GM12878 (cell line): ENCODE measurements at regions not wholly inside any gene's neighbourhood (a gene's known extent, or its start where the extent isn't known, plus 50 kb on each side); places are given as distances from the start of the nearest gene placed in this dataset.

Experiments used
- ATAC-seq: fragments of 200-7000 bp; cut with Tn5 transposase; 3 replicates; pipeline ENCODE4 v1.9.1; 2020; ENCODE audit warnings: mild to moderate bottlenecking, moderate library complexity
- BruUV-seq: library from RNA; stranded (reverse); fragments of 400-500 nt; replicated peaks from 2 replicates; lab custom pipeline; 2021; lab: Mats Ljungman, UMichigan
- CTCF ChIA-PET: fragments of 300-600 bp; sonication (Branson Sonifier 250); formaldehyde crosslinking; extraction: SDS; loops from one replicate; lab custom pipeline; 2021; ENCODE audit warnings: inconsistent platforms; lab: Yijun Ruan, JAX
- POLR2A ChIA-PET: fragments of 350-600 bp; formaldehyde crosslinking; extraction: SDS; loops from one replicate; lab custom pipeline; 2021; ENCODE audit warnings: inconsistent platforms; lab: Charles Lee
- RAD21 ChIA-PET: fragments of 300-600 bp; sonication (Branson Sonifier 250); formaldehyde crosslinking; loops from one replicate; lab custom pipeline; 2023; ENCODE audit warnings: antibody characterized with exemption; ENCODE audit not compliant: unreplicated experiment; lab: Charles Lee
- SMC1A ChIA-PET: fragments of 300-600 bp; sonication (Branson Sonifier 250); formaldehyde crosslinking; loops from one replicate; lab custom pipeline; 2023; ENCODE audit not compliant: unreplicated experiment, uncharacterized antibody; lab: Charles Lee
- DNase-seq: peaks from one replicate; pipeline ENCODE4 v3.0.0-alpha.2; 2011; ENCODE audit warnings: low read depth, low spot score
- FAIRE-seq: peaks from 3 replicates; lab custom pipeline; 2011; peaks lifted over from hg19 to GRCh38; lab: Jason Lieb, UNC
- H2AFZ ChIP-seq: 2 replicates; pipeline ENCODE4 v1.6.0; 2011; ENCODE audit warnings: low read depth, low read length, control low read depth; ENCODE audit not compliant: control insufficient read depth
- H3K27ac ChIP-seq: 2 replicates; pipeline ENCODE4 v1.5.1; 2011; ENCODE audit warnings: control low read depth; ENCODE audit not compliant: control insufficient read depth, insufficient read depth
- H3K27me3 ChIP-seq, 2 experiments: replicated peaks in 1 of 2; 2 replicates each; pipeline versions ENCODE4 v1.6.0 to v1.6.1; 2011; ENCODE audit warnings: low read length in 1 of 2; ENCODE audit not compliant: control insufficient read depth in 2 of 2, insufficient read depth in 2 of 2
- H3K36me3 ChIP-seq, 2 experiments: 2 replicates each; pipeline ENCODE4 v1.5.1; 2011; ENCODE audit warnings: low read length in 1 of 2; ENCODE audit not compliant: control insufficient read depth in 2 of 2, insufficient read depth in 2 of 2
- H3K4me1 ChIP-seq: 2 replicates; pipeline ENCODE4 v1.6.1; 2011; ENCODE audit warnings: mild to moderate bottlenecking, low read length, moderate library complexity, mixed read lengths; ENCODE audit not compliant: control insufficient read depth, insufficient read depth
- H3K4me2 ChIP-seq: 2 replicates; pipeline ENCODE4 v1.6.0; 2011; ENCODE audit warnings: control low read depth; ENCODE audit not compliant: control insufficient read depth, insufficient read depth
- H3K4me3 ChIP-seq: fragments of 200-600 bp; sonication (generic); 2 replicates; pipeline ENCODE4 v1.5.1; 2016
- H3K79me2 ChIP-seq: 2 replicates; pipeline ENCODE4 v1.6.0; 2011; ENCODE audit warnings: low read length; ENCODE audit not compliant: control insufficient read depth, insufficient read depth
- H3K9ac ChIP-seq: 2 replicates; pipeline ENCODE4 v1.8.0; 2011; ENCODE audit warnings: low read length, control low read depth, mixed read lengths; ENCODE audit not compliant: control insufficient read depth, insufficient read depth
- H3K9me3 ChIP-seq: replicated peaks from 3 replicates; pipeline ENCODE4 v1.5.1; 2011; ENCODE audit warnings: mild to moderate bottlenecking, low read length; ENCODE audit not compliant: control insufficient read depth, insufficient read depth
- H4K20me1 ChIP-seq: 2 replicates; pipeline ENCODE4 v1.6.0; 2011; ENCODE audit not compliant: control insufficient read depth, insufficient read depth
- BACH1 ChIP-seq: fragments of 450-650 bp; IDR thresholded peaks from 2 replicates; pipeline ENCODE4 v1.6.1; 2017; ENCODE audit warnings: mild to moderate bottlenecking, borderline replicate concordance
- IRF3 ChIP-seq: fragments of 450-650 bp; IDR thresholded peaks from 2 replicates; pipeline ENCODE4 v1.6.1; 2014; ENCODE audit warnings: mild to moderate bottlenecking
- KLF5 ChIP-seq: fragments of 450-650 bp; IDR thresholded peaks from 2 replicates; pipeline ENCODE4 v1.6.1; 2014; ENCODE audit warnings: mild to moderate bottlenecking; ENCODE audit not compliant: partially characterized antibody
- MEF2A ChIP-seq: IDR thresholded peaks from 2 replicates; pipeline ENCODE4 v1.6.1; 2011; ENCODE audit warnings: low read depth, mild to moderate bottlenecking, low read length, moderate library complexity; ENCODE audit not compliant: insufficient read depth
- NFIC ChIP-seq: IDR thresholded peaks from 2 replicates; pipeline ENCODE4 v1.6.1; 2012; ENCODE audit warnings: low read depth, mild to moderate bottlenecking, inconsistent platforms, low read length, moderate library complexity
- PKNOX1 ChIP-seq: fragments of 450-650 bp; IDR thresholded peaks from 2 replicates; pipeline ENCODE4 v1.6.1; 2016; ENCODE audit warnings: mild to moderate bottlenecking
- SMAD5 ChIP-seq: IDR thresholded peaks from 2 replicates; pipeline ENCODE4 v1.6.1; 2016; ENCODE audit warnings: antibody characterized with exemption, low read depth
- WGBS: methylation state at CpG from one replicate; pipeline ENCODE4 v1.1.6; 2016; ENCODE audit warnings: low lambda C conversion rate; ENCODE audit not compliant: insufficient replicate concordance, insufficient coverage; ENCODE audit errors: missing lambda C conversion rate; 5-methylcytosine and 5-hydroxymethylcytosine counted together
- in situ Hi-C: fragments of 300-500 bp; cut with MboI; formaldehyde crosslinking; loops from 9 replicates; pipeline ENCODE4 v1.14.3; 2018; ENCODE audit warnings: mixed read lengths
- intact Hi-C: fragments of 100-400 bp; cut with micrococcal nuclease; formaldehyde crosslinking; loops from one replicate; pipeline ENCODE4 v1.14.2; 2022; ENCODE audit not compliant: unreplicated experiment
- TF ChIP-seq, protein P1 (sequence below): fragments of 150-350 bp; IDR thresholded peaks from 2 replicates; pipeline ENCODE4 v1.6.1; 2016; ENCODE audit warnings: low read depth, low read length
- TF ChIP-seq, protein P2 (sequence below): fragments of 450-650 bp; IDR thresholded peaks from 2 replicates; pipeline ENCODE4 v1.6.1; 2017; ENCODE audit warnings: antibody characterized with exemption, mild to moderate bottlenecking, moderate library complexity

GRCh38 chr12:68498736-68499135 lies 112.0 kb upstream of the RAP1B start (continued):
- TF ChIP-seq, protein P1, sequence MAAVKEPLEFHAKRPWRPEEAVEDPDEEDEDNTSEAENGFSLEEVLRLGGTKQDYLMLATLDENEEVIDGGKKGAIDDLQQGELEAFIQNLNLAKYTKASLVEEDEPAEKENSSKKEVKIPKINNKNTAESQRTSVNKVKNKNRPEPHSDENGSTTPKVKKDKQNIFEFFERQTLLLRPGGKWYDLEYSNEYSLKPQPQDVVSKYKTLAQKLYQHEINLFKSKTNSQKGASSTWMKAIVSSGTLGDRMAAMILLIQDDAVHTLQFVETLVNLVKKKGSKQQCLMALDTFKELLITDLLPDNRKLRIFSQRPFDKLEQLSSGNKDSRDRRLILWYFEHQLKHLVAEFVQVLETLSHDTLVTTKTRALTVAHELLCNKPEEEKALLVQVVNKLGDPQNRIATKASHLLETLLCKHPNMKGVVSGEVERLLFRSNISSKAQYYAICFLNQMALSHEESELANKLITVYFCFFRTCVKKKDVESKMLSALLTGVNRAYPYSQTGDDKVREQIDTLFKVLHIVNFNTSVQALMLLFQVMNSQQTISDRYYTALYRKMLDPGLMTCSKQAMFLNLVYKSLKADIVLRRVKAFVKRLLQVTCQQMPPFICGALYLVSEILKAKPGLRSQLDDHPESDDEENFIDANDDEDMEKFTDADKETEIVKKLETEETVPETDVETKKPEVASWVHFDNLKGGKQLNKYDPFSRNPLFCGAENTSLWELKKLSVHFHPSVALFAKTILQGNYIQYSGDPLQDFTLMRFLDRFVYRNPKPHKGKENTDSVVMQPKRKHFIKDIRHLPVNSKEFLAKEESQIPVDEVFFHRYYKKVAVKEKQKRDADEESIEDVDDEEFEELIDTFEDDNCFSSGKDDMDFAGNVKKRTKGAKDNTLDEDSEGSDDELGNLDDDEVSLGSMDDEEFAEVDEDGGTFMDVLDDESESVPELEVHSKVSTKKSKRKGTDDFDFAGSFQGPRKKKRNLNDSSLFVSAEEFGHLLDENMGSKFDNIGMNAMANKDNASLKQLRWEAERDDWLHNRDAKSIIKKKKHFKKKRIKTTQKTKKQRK: no peak
- no peak for TF ChIP-seq BACH1
- no peak for TF ChIP-seq SMAD5
- no peak for TF ChIP-seq NFIC

DNA sequence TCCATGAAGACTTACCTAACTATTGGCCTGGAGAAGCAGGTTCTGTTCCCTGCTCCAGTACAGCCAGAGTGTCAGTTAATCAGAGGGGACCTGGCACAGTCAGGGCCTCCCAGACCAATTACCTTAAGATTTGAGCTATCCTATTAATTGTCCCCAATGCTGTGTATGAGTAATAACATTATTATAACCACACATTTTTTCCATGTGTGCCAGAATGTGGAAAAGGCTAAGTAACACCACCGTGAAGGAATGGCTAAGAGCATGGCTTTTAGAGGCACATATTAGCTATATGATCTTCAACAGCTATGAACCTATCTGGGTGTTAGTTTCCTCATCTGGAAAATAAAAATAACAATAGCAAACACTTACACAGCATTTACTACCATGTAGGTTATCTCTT lies 111.1 kb upstream of the RAP1B start:
- WGBS: 100% methylated on average over 1 of the region's 1 CpG

More for the DNA sequence above, 111.1 kb upstream of the RAP1B start:
- H3K27ac ChIP-seq: no peak overlapping the region
- ChIA-PET RAD21 (interaction anchor here (0.8 to 4.7 kb wide), 5 partner anchors 17 to 315 kb away, joined by 3 to 39 read pairs (median 3); no protein-coding TSS in a partner anchor), CTCF (interaction anchor here (1.0 to 1.7 kb wide), 3 partner anchors 10 to 141 kb away, joined by 3 to 6 read pairs (median 3); no protein-coding TSS in a partner anchor), SMC1A (interaction anchor here (0.6 to 6.0 kb wide), 6 partner anchors 10 to 140 kb away, joined by 3 to 84 read pairs (median 12); no protein-coding TSS in a partner anchor), POLR2A (interaction anchor here (1.3 to 2.4 kb wide), 2 partner anchors 11 to 51 kb away, joined by 3 to 10 read pairs; no protein-coding TSS in a partner anchor)
- H3K36me3 ChIP-seq: no peaks in the 10 kb centered on the region
- no peaks in the 10 kb centered on the region for H3K79me2 ChIP-seq
- no peak overlapping the region for H3K4me3 ChIP-seq
- ATAC-seq (no peak), DNase-seq (no peak), FAIRE-seq (no peak)
- H3K27me3 ChIP-seq: no peaks in the 10 kb centered on the region
- in situ Hi-C loops (no loop called here), intact Hi-C loops (loop anchor here (5.0 kb wide), 1 partner anchor 93 kb away; no protein-coding TSS in a partner anchor)
- no peaks in the 10 kb centered on the region for H4K20me1 ChIP-seq
- BruUV-seq: no TSS peak
- TF ChIP-seq MEF2A: no peak
- no peak for TF ChIP-seq KLF5
- no peak for TF ChIP-seq PKNOX1
- TF ChIP-seq, protein P2, sequence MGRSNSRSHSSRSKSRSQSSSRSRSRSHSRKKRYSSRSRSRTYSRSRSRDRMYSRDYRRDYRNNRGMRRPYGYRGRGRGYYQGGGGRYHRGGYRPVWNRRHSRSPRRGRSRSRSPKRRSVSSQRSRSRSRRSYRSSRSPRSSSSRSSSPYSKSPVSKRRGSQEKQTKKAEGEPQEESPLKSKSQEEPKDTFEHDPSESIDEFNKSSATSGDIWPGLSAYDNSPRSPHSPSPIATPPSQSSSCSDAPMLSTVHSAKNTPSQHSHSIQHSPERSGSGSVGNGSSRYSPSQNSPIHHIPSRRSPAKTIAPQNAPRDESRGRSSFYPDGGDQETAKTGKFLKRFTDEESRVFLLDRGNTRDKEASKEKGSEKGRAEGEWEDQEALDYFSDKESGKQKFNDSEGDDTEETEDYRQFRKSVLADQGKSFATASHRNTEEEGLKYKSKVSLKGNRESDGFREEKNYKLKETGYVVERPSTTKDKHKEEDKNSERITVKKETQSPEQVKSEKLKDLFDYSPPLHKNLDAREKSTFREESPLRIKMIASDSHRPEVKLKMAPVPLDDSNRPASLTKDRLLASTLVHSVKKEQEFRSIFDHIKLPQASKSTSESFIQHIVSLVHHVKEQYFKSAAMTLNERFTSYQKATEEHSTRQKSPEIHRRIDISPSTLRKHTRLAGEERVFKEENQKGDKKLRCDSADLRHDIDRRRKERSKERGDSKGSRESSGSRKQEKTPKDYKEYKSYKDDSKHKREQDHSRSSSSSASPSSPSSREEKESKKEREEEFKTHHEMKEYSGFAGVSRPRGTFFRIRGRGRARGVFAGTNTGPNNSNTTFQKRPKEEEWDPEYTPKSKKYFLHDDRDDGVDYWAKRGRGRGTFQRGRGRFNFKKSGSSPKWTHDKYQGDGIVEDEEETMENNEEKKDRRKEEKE: no peak
- no peak for TF ChIP-seq IRF3
- H3K4me2 ChIP-seq: no peak overlapping the region
- no peak overlapping the region for H3K9ac ChIP-seq
- peaks cover 27% of the 10 kb centered on the region for H3K4me1 ChIP-seq
- H2AFZ ChIP-seq: no peak overlapping the region
- no peaks in the 10 kb centered on the region for H3K9me3 ChIP-seq
